NCI-H82 (cell line): ENCODE measurements at regions not wholly inside any gene's neighbourhood (a gene's known extent, or its start where the extent isn't known, plus 50 kb on each side); places are given as distances from the start of the nearest gene placed in this dataset.

Experiments used
- DNase-seq: peaks from one replicate; lab custom pipeline; 2025; lab: John Stamatoyannopoulos, UW

DNA sequence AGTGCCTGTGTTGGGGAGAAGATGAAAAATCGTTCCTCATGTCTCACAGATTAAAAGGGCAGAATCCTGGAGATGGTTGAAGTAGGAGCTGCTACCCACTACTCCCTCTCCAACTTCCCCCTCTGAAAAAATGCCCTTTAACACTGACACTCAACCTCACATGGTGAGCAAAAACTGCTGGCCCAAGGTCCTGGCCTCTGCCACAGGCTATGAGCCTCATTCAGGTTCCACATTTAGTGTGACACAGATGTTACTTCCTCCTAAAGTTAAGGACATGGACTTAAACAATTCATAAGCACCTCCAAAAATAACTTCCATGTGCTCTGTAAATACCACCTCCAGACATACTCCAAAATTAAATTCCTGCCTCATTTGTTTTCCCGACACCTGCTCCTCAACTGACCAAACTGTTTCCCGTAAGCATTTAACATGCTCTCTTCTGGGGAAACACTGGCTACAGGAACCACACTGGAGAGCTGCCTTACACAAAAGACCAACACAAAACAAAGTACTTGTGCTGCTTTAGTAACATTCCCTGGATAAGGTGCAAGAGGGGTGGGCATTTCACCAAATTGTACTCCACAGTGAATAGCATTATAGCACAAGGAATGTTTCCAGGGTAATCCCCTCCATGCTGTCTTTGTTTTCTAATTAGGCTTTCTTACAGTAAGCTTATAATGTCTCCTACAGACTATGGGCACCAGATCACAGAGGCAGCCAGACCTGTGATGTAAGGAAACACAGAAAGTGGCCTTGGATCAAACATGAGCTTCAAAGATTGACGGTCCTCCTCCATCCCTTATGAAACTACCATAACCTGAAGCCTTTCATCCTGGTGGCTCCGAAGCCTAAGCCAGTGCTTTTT lies 57.0 kb downstream of the PHLDA1 start:
- DNase-seq, result peak; percentile 75

DNA sequence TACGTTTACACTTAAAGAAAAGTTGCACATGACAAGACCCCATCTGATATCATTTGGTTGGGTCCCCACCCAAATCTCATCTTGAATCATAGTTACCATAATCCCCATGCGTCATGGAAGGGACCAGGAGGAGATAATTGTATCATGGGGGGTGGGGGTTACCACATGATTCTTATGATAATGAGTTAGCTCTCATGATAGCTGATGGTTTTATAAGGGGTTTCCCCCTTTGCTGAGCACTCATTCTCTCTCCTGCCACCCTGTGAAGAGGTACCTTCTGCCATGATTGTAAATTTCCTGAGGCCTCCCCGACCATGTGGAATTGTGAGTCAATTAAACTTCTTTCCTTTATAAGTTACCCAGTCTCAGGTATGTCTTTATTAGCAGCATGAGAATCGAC lies 60.3 kb downstream of the PHLDA1 start:
- no peak for DNase-seq

- no peak for DNase-seq
Measured at GRCh38 chr12:75970310-75970709, 61.3 kb downstream of the PHLDA1 start.

DNA sequence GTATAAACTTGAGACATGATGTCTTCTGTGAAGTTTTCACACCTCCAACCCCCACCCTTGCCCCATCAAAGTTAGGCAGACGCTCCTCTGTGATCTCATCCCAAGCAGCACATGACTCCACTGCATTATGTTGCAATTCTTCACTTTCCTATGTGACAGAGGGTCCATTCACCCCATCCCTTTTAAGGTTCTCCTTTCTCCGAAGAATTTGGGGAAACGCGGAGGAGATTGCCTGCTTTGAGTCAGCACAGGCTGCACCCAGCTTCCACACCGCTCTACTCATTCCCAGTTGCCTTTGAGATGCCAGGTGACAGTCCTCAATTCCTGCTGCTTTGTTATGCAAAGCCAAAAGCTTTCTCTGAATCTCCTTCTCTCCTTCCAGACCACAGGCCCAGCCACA lies 61.8 kb downstream of the PHLDA1 start:
- no peak for DNase-seq

DNA sequence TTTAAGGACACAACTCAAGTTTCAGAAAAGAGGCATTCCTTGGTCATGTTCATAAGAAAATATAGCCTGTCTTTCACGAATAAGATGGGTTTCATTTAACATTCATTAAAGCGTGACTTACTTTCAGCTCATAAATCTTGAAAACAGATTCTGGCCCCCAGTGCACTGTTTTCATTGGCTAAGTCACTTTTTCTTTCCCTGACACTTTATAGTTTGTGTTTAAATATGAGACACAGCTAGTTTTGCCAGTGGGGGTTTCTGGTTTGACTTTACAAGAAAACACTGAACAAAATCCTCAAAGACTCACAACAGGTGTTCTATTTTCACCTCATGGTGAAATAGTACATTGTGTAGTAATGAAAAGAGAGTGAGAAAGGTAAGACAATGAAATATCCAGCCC lies 65.9 kb downstream of the PHLDA1 start:
- DNase-seq, result no peak

GRCh38 chr12:75964150-75964549 lies 67.4 kb downstream of the PHLDA1 start:
- DNase-seq, result no peak

- peak; percentile 7 for DNase-seq
Measured at GRCh38 chr12:75961878-75962277, 69.7 kb downstream of the PHLDA1 start.

DNA sequence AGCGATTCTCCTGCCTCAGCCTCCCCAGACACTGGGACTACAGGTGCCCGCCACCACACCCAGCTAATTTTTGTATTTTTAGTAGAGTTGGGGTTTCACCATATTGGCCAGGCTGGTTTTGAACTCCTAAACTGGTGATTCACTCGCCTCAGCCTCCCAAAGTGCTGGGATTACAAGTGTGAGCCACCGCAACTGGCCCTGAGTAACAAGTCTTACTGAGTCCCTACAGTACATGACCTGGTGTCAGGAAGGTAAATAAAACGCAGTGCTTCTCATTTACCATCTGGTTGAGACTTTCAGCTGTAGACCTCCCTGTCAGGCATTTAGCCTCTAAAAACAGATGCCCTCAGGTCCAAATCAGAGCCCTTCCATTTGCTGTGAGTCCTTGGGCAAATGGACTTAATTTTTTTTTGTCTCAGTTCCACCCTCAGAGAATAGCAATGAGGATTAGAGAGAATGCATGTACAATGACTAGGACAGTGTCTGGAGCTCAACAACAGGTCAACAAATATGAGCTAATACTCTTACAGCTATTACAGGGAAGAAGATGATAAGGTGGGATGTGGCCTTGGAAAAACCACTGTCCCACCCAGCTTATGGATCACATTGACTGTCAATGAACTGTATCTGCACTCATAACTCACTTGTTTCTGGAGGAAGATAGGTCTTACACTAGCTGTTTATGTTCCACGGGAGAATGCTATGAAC lies 70.5 kb downstream of the PHLDA1 start:
- DNase-seq, result no peak

DNA sequence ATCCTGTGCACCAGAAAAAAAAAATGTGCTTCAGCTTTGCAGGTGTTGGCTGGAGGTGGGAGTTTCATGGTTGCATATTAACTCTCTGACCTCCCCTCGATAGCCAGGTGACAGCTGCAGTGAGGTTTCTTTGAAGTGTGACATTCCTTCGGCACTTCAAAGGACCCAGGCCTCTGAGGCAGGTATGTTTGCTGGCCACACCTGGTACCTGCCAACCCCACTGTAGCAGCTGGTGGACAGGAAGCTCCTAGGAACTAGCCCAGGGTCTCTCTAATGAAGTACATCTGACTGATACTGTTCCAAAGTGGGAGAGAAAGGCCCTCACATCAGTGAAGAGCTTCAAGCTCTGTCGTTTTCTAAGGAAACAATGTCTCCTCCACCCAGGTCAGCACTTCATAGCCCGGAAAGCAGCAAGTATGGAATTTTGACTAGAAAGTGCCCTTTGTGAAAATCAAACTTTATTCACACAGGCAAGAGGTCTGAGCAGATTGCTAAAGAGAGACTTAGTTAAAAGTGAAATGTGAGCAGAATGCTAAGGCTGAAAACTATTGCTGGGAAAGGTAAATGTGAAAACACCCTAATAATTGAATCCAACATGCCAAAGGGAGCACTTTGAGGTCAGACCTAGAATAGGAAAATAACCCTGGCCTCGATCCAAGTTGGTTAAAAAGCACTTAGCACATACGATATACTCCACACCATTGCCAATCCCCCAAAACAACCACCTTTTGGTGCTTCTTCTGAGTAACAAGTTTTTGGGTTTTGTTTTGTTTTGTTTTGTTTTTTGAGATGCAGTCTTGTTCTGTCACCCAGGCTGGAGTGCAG lies 71.3 kb downstream of the PHLDA1 start:
- DNase-seq, result no peak

GRCh38 chr12:75959506-75959905 lies 72.1 kb downstream of the PHLDA1 start:
- no peak for DNase-seq

DNA sequence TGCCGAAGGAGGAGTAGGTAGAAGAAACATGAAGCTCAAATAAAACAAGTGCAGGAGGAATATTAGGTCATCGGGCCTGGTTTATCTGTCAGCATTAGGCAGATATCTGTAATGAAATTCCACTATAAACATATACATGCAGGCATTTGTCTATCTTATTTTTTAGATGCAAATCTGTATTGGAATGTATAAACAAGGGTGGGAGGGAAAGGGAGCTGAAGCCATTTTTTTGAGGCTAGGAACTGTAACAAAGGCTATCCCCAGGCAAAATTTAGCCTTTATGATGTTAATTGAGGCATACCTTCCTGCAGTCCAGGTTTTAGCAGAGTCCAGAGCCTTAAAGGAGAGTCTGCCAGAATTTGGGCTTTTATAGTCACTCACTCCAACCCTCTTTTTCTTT lies 72.5 kb downstream of the PHLDA1 start:
- DNase-seq, result no peak

DNA sequence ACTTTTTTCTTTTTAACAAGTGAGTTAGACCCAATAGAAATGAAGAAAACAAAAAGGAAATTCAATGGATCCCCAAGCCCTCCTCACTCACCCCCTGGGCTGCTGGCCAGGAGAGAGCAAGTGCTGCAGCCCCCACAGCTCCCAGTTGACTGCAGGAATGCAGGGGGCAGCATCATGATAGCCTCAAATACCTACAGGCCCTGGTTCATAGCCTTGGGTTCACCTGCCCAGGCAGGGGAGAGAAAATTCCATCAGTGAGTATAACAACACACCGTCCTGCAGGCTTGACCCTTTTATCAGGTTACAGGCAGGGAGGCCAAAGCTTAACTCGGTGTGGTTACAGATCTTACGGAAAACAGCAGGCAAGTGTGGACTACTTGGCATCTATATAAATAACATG lies 76.3 kb downstream of the PHLDA1 start:
- DNase-seq, result no peak

- DNase-seq, result no peak
Measured at GRCh38 chr12:75954749-75955148, 76.8 kb downstream of the PHLDA1 start.

GRCh38 chr12:75954041-75954440 lies 77.5 kb downstream of the PHLDA1 start:
- no peak for DNase-seq

DNA sequence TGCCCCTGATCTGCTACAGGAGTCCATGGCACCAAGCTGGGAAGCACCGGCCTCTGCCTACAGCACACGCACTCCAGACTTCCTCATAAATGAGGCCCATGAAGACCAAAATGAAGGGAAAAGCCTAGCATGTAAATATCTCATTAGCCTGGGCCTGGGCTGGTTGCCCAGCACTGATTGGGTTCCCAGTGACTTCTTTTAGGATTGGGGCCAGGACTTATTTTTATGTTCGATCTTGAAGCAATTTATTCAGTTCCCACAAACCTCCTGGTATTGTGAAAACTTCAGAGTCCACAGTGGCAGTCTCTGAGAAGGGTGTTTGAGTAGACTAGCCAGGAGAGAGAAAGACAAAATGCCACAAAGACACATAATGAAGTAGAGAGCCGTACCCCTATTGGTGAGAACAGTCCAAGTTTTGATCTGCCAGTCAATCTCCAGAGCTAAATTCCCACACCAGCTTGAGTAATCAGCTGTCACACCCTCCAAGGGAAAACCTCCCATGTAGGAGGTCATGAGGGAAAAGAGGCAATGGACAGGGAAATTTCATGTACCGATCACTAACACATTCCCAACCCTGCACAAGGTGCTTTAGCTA lies 78.2 kb downstream of the PHLDA1 start:
- no peak for DNase-seq

DNA sequence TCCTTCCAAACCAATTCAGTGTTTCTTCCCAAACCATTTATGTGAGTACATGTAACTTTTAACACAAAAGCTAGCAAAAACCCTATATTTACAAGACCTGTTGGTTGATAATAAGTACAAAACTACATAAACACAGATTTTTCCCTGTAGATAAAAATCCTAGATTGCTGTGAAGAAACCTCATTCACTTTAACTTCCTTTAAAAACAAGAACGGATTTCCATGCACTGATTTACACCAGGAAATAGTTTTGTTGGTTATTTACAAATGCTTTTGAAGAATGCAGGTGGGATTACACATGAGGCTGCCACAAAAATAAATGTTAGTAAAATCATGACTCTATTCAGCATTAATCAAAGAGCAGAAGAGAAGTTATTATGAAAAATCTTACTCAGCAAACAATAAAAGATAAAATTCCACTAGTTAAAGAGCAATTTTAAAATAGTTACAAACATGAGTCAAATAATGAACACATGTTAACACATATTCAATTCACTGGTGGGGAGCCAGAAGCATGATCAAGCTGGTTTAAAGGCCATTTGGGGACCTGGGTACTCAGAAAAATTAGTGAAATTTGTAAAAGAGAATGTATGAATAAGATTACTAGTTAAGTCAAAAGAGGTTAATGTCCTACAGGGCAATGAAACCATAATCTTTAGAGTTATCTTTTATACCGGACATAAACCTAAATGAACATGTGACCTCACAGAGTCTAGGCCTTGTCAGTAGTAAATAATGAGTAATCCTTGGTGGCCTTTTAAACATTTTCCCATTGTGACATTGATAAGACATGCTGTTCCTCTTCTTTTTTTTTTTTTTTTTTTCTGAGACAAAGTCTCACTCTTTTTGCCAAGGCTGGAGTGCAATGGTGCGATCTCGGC lies 79.9 kb downstream of the PHLDA1 start:
- DNase-seq, result no peak

GRCh38 chr12:75947156-75947723 lies 84.3 kb downstream of the PHLDA1 start:
- DNase-seq, result no peak

- DNase-seq, result no peak
Measured at GRCh38 chr12:75945581-75945980, 86.0 kb downstream of the PHLDA1 start.

GRCh38 chr12:75944905-75945432 lies 86.6 kb downstream of the PHLDA1 start:
- DNase-seq, result no peak

DNA sequence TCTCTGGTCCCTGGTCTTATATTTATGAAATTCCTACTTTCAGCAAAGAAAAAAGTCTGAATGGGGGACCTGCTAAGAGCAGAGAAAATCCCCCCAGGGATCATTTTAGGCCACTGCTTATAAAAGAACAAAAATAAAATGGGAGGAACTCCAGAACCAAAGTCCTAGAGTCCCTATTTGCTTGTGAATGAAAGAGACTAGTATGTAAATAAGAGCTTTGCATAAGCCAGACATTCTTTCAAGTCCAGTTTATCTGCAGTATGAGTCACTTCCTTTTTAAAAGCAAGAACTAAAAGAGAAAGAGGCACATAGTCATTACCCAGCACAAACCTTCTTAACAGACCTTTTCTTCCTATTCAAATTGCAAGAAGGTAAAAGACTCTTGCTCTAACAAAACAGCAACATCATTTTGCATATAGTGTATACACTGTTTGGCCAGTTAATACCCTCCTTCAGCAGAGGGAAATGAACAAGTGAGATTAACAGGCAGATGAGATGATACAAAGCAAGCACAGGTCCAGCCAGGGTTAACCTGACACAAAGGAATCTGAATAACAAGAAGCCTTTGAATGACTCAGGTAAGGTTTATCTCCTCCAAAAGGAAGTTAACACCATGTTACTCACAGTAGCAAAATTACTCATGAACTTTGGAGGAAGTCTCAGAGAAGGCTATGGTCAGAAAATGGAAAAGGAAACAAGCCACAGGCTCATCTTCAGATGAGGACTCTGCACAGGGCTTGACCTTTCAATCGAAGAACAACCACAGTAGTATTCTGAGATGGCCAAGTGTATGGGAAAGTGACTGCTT lies 87.3 kb downstream of the PHLDA1 start:
- no peak for DNase-seq
